Endothelial cell of umbilical vein (primary cell): ENCODE measurements at regions not wholly inside any gene's neighbourhood (a gene's known extent, or its start where the extent isn't known, plus 50 kb on each side); places are given as distances from the start of the nearest gene placed in this dataset.

Experiments
- POLR2AphosphoS5 ChIP-seq: IDR thresholded peaks from 2 replicates; pipeline ENCODE4 v1.6.1; 2012; ENCODE audit warnings: low read depth, mild to moderate bottlenecking, control low read depth, low read length, moderate library complexity; ENCODE audit not compliant: insufficient read depth
- TF ChIP-seq, protein P1 (sequence below), 2 donors: IDR thresholded peaks; 1 replicate in 1 of 2; 2 replicates in 1 of 2; pipeline ENCODE4 v1.5.1; 2011; ENCODE audit warnings: low read length in 2 of 2, mild to moderate bottlenecking in 2 of 2, moderate library complexity in 2 of 2, control low read depth in 1 of 2, inconsistent platforms in 1 of 2, low read depth in 1 of 2; ENCODE audit not compliant: insufficient read depth in 1 of 2; ENCODE audit errors: extremely low read depth in 1 of 2

DNA sequence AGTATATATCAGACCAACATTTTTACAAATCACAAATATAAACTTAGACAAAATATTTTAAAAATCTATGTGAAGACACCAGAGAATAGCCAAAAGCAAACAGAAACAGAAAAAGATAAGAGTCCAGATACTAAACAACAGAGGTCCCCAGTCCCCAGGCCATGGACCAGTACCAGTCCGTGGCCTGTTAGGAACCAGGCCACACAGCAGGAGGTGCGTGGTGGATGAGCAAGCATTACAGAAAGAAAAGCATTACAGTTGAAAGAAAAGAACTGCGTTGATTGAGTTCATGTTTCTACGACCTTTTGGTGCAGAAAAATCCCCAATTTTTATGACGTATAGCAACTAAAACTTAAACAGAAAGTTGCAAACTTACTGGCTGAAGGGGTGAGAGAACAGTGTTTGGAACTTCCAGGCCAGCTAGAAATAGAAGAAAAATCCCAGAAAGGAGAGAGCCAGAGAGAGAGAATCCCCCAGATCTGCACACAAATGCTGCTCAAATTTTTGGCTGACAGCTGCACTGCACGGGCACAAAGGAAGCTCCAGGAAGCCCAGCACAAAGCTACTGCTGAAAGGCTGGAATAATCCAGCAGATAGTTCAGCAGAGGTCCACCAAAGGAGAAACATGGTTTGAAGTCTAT, 159.6 kb upstream of the C14orf180 start:
- TF ChIP-seq, protein P1, sequence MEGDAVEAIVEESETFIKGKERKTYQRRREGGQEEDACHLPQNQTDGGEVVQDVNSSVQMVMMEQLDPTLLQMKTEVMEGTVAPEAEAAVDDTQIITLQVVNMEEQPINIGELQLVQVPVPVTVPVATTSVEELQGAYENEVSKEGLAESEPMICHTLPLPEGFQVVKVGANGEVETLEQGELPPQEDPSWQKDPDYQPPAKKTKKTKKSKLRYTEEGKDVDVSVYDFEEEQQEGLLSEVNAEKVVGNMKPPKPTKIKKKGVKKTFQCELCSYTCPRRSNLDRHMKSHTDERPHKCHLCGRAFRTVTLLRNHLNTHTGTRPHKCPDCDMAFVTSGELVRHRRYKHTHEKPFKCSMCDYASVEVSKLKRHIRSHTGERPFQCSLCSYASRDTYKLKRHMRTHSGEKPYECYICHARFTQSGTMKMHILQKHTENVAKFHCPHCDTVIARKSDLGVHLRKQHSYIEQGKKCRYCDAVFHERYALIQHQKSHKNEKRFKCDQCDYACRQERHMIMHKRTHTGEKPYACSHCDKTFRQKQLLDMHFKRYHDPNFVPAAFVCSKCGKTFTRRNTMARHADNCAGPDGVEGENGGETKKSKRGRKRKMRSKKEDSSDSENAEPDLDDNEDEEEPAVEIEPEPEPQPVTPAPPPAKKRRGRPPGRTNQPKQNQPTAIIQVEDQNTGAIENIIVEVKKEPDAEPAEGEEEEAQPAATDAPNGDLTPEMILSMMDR (IDR thresholded peaks at IDR 0.05; ENCODE audit: extremely low read depth in 1 of 2, insufficient read depth in 1 of 2, low read depth in 1 of 2, low read length in 2 of 2): no peak
- TF ChIP-seq POLR2AphosphoS5: no peak
